Stimulated activated CD8-positive, alpha-beta memory T cell treated with anti-CD3 and anti-CD28 coated beads, Interleukin-7, amount 100 ng/mL, for 48 hours (primary cell): ENCODE measurements at regions not wholly inside any gene's neighbourhood (a gene's known extent, or its start where the extent isn't known, plus 50 kb on each side); places are given as distances from the start of the nearest gene placed in this dataset.
"Not testable (repeated sequence)": the region's sequence is repeated elsewhere in the genome, so short reads cannot be mapped to it uniquely, and the experiment has no call there.

Experiments
- DNase-seq, 2 donors: peaks; one replicate each; pipeline ENCODE4 v3.0.0-alpha.2; 2020; ENCODE audit warnings: low read depth in 1 of 2; ENCODE audit errors: extremely low read depth in 1 of 2

DNA sequence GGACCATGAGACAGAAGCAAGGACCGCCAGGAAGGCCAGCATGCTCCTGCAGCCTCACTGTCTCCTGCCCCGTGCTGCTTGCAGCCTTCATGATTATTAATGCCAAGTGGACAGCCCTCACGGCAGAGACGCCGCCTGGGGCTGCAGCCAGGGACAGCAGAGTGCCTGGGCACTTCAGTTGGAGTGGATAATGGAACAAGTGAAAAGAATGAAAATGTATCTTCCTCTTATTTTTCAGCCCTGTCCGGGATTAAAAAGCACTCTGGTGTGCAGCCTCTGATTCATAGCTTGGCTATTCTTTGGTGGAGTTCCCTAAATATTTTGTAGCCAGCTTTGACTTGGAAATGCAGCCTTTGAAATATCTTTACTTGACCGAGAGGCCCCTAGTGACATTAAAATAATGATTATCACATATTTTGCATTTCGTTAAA lies 1404.2 kb downstream of the BRD1 start:
- DNase-seq, result no peak

GRCh38 chr22:48422900-48423480 lies 1404.7 kb downstream of the BRD1 start:
- no peak for DNase-seq

- no peak for DNase-seq
Observed at GRCh38 chr22:48418831-48419230, 1408.8 kb downstream of the BRD1 start.

DNA sequence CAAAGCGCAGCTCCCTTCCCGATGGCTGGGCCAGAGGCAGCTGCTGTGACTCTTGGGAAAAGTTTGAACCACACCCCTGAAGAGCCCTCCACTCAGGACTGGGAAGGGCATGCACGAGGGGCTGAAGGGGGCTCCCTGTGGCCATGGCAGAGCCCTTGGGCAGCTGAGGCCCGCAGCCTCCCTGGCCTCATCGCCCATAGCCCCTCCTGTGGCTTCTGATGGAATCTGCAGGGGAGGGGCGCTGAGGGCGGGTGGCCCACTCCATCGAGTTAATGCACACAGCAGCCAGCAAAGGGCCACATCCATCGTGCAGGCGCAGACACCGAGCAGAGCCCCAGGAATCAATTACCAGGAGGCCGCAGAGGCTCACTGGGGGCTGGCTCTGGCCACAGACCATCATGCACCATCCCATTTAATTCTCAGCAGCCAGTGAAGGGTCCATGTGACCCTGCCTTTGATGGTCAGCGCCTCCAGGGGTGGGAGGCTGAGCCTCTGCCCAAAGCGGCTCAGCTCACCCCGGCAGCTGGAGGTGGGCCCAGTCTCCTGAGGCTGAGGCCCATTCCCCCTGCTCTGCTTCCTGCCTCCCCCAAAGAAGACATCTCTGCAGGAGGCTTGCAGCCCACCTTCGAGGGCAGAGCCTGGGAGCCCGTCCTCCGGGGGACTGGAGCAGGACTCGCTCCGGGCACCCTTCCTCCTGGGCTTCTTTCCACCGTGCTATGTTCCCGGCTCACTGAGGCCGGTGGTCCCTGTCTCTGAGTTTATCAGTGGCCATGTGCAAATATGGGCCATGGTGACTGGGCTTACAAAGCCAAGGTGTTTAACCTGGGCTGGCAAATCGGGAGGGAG lies 1410.2 kb downstream of the BRD1 start:
- no peak for DNase-seq

DNA sequence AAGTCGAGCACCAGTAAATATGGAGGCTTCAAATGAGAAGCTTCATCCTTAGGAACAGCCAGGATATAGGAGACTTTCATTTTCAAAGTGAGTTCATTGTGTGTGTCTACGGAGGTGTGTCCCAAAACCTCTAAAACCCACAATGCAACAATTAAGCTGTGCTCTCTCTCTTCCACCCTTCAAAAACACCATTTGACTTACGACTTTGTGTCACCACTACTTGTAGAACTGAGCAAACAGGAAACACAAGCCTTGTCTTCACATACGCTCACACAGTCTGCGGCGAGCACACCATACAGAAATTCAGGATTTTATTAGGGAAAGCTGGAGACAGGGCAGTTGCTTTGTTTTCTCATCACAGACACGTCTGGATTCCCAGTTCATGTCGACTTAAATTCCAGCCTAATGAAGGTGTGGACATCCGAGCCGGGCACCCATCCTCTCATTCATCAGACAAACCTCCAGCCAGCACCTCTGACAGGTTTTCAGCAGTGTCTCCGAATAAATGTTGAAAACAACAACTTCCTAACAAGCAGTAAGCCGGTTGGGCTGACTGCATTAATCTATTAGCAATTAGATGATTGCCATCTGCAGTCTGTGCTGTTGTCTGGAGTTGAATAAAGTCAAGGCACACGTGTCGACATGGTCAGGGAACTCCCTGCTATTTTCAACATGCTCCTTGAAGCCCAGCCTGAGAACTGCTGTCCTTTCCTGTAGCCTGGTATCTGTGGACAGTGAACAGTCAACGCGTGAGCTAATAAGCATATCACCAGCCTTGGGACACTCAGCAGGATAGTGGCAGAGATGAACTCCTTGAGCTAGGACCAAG lies 1411.1 kb downstream of the BRD1 start:
- DNase-seq, result no peak

GRCh38 chr22:48415520-48415919 lies 1412.2 kb downstream of the BRD1 start:
- no peak for DNase-seq

- no peak for DNase-seq
Observed at GRCh38 chr22:48414651-48415050, 1413.0 kb downstream of the BRD1 start.

- not testable (repeated sequence) for DNase-seq
Observed at GRCh38 chr22:48412931-48413330, 1414.7 kb downstream of the BRD1 start.

- DNase-seq, result no peak
Observed at GRCh38 chr22:48410536-48410935, 1417.1 kb downstream of the BRD1 start.

GRCh38 chr22:48407256-48407955 lies 1420.3 kb downstream of the BRD1 start:
- DNase-seq, result no peak

DNA sequence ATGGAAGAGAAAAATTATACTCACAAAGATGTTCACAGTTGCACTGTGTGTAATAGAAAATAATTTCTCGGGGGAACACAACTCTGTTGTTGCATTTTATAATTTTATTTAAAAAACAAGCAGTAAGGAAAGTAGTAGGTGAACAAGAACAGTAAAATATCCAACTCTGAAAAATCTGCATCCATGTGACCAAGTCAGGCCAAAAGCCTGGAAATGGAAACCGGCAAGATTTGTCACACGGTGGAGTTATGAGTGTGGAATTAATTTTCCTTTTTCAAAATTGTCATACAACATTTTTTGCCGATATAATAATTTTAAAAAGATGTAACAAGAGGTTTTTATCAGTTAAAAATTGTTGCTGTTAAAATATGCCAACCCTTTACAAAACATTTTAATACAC lies 1421.5 kb downstream of the BRD1 start:
- no peak for DNase-seq

DNA sequence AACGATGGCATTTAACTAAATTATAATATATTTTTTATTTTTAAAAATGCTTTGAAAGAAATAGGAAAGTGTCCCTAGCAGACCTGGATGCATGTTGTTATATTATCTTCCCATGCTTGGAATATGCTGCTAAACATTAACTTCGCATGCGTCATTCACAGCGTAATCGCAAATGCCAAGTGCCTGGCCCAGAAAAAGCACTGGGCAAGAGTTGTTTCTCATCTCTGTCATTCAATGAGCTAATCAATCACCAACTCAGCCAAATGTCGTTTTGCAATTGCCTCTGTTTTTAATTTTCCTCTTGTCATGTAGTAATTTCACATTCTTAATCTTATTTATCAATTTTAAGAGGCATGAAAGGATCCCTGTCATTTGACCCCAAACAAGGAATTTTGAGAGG lies 1421.9 kb downstream of the BRD1 start:
- no peak for DNase-seq

DNA sequence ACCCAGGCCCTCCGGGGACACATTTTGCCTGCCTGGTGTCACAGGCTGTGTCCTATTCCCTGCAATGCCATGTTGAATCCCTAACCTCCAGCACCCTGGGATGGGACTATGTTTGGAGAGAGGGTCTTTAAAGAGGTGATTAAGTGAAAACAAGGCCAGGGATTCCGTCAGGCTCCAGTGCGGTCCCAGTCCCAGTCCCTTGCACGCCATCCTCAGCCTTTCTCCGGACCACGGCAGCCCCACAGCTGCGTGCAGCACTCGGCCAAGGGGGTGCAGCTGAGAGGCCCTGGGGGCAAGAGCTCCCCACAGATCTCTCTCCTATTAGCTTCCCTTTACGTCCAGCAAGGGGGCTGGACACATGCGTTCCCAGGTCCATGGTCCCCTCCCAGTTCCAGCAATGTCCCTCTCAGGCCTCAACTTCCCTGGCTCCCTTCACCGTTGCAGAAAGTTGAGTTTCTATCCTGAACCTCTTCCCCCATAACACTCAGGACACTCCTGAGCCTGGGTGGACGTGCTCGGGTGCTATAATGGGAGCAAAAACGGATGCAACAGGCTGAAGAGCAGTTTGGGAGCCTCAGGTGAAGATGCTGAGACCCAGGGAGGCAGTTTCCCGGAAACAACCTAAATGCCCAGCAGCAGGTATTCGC lies 1422.7 kb downstream of the BRD1 start:
- DNase-seq, result no peak

DNA sequence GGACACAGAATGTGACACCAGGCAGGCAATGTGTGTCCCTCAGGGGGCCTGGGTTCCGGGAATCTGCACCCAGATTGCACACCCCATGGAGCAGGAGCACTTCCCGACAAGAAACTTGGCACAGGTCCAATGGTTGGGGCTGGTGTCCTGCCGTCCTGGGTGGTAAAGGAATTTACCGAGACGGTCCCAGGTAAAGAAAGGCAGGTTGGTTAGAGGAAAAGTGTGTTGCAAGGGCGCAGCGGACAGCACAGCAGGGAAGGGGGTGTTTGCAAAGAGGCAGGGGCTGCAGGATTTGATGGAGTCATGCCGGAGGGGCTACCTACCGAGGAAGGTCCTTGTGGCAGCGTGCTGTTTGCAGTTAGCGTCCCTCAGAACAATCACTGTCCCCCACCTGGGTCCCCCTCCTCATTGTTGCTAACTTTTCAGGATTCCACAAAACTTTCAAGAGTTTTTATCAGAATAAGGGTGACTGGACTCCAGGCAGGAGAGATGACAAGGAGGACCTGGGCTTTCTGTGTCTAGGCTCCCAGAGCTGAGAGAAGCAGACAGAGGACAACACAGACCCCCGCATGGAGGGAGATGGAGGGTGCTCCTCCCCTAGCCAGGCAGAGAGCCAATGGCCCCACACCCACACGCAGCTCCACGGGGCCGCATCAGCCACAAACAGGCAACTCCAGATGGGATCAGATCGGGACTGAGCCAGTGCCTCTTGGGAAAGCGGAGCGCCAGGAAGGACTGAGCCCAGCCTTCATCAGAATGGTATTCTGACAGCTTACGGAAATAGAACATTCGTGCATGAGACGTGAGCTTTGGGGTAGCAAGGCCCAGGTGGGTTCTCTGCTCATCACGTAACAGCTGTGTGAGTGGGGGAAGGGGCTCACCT lies 1423.9 kb downstream of the BRD1 start:
- DNase-seq, result no peak

- no peak for DNase-seq
Observed at GRCh38 chr22:48402591-48403031, 1425.1 kb downstream of the BRD1 start.

- DNase-seq, result not testable (repeated sequence)
Observed at GRCh38 chr22:48401523-48401922, 1426.2 kb downstream of the BRD1 start.

- DNase-seq, result no peak
Observed at GRCh38 chr22:48398181-48398905, 1429.3 kb downstream of the BRD1 start.

DNA sequence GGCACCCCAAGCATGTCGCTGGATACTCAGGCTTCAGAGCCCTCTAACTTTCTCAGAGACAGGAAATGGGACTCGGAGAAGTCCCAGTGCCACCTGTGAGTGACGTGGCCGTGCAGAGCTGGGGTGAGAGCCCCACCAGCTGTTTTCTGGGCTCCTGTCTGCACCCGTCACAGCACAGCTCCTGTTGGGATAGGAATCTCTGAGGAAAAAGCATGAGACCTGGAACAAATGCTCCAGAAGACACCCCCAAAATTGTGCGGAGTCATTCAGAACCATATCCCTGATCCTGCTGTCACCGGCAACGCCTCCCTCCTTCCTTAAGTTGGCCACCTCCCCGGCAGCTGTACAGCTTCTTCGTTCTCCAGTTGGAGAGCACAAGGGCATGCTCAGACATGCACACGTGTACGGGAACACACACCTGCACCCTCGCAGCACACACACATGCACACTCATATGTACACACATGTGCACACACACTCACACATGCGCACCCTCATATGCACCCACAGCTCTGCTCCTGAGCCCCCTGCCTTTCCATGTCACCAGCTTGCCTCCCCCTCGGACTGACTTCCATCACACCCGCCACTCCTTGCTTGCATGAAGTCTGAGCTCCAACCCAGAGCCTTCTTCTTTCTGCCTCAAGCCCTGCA lies 1430.0 kb downstream of the BRD1 start:
- no peak for DNase-seq
